ENCODE measurements at regions not wholly inside any gene's neighbourhood (a gene's known extent, or its start where the extent isn't known, plus 50 kb on each side); places are given as distances from the start of the nearest gene placed in this dataset.
A peak's percentile ranks its signal among the peaks of the same experiment; 100 is the strongest.
"Not testable (repeated sequence)": the region's sequence is repeated elsewhere in the genome, so short reads cannot be mapped to it uniquely, and the experiment has no call there.

DNA sequence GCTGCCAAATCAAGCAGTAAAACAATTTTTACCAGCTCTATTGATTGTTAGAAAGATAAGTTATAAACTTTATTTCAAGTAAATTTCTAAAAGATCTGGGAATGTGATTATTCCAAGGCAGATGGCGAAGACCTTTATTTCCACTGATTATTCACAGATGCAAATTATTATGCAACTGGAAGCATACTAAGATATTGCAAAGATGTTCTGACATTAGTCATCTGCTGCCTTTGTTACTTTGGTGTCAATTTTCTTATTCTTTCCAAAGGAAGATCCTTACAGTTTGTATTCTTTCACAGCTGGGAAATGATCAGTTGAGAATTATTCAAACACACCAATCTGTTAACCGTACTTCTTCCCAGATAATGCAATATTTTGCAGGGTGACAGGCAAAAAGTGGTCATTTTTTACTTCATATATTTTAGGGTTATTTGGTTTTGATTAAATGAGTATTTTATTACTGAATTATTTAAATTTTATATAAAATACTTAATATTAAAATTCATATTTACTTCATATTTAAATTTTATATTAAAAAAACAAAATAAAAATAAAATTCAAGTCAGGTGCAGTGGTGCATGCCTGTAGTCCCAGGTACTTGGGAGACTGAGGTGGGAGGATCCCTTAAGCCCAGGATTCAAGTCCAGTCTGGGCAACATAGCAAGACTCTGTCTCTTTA lies 171.3 kb downstream of the FZD1 start:
- in situ Hi-C loops (cut with MboI; ENCODE audit: low pct_unique_long_range_greater_than_20kb, low sequenced_read_pairs) = no loop called here
- no peak for DNase-seq

DNA sequence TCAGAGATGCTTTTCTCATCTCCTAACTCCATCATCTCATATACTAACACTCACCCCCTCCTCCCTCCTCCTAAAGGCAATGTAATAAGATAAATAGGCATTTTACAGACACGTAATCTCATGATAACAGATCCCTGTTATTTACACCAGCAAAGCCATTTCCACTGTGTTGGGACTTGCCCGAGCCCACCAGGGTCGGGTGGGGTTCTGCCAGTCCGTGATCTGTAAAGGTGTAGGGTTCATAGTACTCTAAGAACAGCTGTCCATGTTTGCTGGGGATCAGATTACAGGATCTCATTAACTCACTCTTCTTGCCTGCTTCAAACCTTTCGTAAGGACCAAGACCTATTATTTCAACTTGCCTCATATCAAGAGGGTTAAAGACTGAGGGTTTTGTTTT lies 172.4 kb downstream of the FZD1 start:
- no peak for DNase-seq
- in situ Hi-C loops (cut with MboI; ENCODE audit: low pct_unique_long_range_greater_than_20kb, low sequenced_read_pairs) = no loop called here

DNA sequence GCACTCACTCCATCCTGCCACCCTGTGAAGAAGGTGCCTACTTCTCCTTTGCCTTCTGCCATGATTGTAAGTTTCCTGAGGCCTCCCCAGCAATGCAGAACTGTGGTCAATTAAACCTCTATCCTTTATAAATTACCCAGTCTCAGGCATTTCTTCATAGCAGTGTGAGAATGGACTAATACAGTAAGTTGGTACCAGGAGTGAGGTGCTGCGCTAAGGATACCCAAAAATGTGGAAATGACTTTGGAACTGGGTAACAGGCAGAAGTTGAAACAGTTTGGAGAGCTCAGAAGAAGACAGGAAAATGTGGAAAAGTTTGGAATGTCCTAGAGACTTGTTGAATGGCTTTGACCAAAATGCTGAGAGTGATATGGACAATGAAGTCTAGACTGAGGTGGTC lies 176.0 kb downstream of the FZD1 start:
- DNase-seq; in situ Hi-C loops (cut with MboI; ENCODE audit: low pct_unique_long_range_greater_than_20kb, low sequenced_read_pairs): not testable (repeated sequence)

DNA sequence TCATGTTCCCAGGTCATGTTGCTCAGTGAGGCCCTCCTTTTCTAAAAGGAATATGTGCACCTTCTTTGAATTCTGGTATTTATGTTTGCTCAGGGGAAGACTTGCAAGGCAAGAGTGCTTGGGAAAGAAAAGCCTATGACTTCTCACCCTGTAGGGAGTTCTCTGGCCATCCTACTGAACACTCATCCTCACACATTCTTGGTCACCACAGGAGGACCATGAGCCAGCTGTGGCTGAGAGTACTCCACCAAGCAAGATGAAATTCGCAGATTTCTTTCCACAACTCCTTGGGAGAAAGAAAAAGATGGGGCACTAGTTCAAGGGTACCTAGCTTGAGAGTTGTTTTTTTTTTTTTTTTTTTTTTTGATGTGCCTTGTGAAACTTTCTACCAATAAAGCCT lies 179.6 kb downstream of the FZD1 start:
- no peak for DNase-seq
- in situ Hi-C loops (cut with MboI; ENCODE audit: low pct_unique_long_range_greater_than_20kb, low sequenced_read_pairs) = no loop called here

DNA sequence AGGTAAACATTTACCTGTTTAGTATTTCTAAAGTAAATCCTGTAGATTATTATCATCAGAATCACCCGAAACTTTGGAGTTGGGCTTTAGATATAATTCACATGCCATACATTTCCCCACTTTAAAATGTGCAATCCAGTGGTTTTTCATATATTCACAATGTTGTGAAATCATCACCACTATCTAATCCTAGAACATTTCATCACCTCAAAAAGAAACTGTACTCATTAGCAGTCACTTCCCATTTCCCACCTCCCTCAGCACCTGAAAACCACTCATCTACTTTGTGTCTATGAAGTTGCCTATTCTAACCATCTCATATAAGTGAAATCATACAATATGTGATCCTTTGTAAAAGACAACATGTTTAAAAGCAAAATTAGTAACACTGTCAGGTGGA lies 182.6 kb downstream of the FZD1 start:
- DNase-seq = no peak
- in situ Hi-C loops (cut with MboI; ENCODE audit: low pct_unique_long_range_greater_than_20kb, low sequenced_read_pairs) = no loop called here

DNA sequence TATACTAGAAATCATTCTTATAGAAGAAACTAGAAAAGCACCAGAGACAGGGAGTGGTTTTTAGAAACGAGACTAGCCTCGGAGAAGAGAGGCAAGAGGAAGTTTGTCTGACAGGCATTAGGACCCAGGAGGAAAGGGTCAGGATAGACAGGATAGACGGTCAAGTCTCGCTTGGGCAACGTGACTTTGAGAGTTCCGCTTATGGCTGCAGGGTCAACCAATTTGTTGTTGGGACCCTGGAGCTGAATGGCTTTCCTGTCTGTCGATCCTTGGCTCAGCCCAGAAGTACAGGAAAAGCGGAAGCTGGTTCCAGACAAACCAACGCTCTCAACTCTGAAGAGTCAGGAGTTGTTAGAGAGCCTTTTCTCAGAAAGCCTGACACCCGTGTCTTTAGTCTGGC lies 191.2 kb downstream of the FZD1 start:
- in situ Hi-C loops (cut with MboI; ENCODE audit: low pct_unique_long_range_greater_than_20kb, low sequenced_read_pairs) = no loop called here
- no peak for DNase-seq

DNA sequence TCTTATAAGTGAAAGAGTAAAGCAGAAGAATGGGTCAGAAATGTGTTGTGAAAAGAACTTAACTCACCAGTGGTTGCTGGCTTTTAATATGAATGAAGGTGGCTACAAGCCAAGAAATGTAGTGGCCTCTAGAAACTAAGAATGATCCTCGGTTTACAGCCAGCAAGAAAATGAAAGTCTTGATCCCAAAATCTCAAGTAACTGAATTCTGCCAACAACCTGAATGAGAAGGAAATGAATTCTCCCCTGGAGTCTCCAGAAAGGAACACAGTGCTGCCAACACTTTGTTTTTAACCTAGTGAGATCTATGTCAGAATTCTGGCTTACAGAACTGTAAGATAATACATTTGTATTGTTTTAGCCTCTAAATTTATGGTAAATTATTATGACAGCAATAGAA lies 193.0 kb downstream of the FZD1 start:
- DNase-seq = no peak
- in situ Hi-C loops (cut with MboI; ENCODE audit: low pct_unique_long_range_greater_than_20kb, low sequenced_read_pairs) = no loop called here

DNA sequence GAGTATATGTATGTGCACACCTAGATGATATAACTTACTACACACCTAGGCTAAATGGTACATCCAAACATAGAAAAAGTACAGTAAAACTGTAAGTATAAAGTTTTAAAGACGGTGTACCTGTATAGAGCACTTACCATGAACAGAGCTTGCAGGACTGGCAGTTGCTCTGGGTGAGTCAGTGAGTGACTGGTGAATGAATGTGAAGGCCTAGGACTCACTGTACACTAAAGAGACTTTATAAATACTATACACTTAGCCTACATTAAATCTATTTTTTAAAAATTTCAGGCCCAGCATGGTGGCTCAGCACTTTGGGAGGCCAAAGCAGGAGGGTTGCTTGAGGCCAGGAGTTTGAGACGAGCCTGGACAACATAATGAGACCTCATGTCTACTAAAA lies 195.3 kb downstream of the FZD1 start:
- in situ Hi-C loops (cut with MboI; ENCODE audit: low pct_unique_long_range_greater_than_20kb, low sequenced_read_pairs) = no loop called here
- no peak for DNase-seq

DNA sequence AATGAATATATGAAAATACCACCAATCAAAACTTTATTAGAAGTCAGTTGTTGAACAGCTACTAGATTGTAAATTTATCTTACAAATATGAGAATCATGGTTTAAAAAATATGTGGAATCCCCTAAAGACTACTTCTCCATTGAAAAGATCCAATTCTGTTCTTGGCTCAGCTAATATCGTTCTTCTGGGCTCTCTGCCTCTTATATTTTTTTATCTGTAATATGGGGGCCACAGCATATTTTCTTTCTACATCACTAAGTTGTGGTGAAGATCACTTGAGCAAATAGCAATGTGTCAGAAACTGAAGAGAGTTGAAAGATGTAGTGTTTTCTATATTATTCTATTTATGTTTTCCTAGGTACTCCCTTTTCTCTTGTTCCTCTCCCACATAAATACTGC lies 198.1 kb downstream of the FZD1 start:
- DNase-seq = no peak
- in situ Hi-C loops (cut with MboI; ENCODE audit: low pct_unique_long_range_greater_than_20kb, low sequenced_read_pairs) = no loop called here

DNA sequence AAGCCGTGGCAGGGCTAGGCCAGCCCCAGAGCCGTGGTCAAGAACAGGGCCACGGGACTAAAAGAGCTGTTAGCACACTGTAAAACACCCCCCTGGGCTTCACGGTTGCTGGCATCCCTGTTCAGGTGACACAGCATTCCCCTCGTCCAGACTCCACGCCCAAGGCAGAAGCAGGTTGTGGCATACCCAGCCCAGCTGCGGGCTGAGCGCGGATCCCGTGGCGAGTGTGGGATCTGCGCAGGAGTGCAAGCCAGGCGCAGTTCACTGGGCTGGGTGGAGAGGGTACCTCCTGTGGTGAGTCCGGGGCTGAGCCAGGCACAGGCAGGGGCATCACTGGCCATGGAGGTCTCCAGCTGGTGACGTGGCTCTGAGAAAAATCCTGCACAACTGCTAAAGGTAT lies 199.1 kb downstream of the FZD1 start:
- DNase-seq = no peak
- in situ Hi-C loops (cut with MboI; ENCODE audit: low pct_unique_long_range_greater_than_20kb, low sequenced_read_pairs) = no loop called here

DNA sequence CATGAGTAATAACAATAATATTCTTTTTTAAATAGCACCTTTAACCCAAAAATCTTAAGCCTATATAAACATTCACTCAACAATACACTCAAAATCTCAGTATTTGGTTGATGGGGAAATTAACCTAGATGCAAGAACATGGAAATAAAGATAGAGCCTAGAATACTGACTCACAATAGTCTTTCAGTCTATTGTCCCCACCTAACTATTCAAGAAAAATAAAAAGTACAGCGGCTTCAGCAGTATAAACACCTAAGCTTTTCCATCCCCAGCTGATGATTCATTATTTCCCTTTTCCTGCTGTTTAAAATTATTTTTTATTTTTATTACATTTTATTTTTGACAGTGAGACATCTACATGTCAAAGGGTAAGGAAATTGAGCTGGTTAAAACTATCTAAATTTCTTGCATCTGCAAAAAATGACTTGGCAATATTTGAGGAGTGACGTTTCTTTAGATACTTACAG lies 201.4 kb downstream of the FZD1 start:
- in situ Hi-C loops (cut with MboI; ENCODE audit: low pct_unique_long_range_greater_than_20kb, low sequenced_read_pairs) = no loop called here
- DNase-seq = no peak

DNA sequence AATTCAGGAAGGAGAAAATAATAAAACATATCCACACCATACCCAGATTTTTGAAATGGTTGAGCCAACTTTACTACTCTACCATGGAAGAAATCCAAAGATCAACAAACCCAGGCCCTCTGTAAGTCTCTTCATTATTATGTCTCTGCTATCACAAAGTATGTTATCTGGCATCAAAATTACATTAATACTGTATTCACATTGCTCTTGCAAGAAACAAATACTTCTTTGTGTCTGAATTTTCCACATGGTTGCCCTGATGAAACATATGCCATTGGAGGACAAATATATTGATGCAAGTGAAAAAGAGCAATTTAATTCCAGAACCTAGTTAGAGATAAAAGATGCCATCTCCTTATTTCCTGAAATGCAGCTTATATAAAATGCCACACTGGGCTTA lies 204.0 kb downstream of the FZD1 start:
- DNase-seq = no peak
- in situ Hi-C loops (cut with MboI; ENCODE audit: low pct_unique_long_range_greater_than_20kb, low sequenced_read_pairs) = no loop called here

DNA sequence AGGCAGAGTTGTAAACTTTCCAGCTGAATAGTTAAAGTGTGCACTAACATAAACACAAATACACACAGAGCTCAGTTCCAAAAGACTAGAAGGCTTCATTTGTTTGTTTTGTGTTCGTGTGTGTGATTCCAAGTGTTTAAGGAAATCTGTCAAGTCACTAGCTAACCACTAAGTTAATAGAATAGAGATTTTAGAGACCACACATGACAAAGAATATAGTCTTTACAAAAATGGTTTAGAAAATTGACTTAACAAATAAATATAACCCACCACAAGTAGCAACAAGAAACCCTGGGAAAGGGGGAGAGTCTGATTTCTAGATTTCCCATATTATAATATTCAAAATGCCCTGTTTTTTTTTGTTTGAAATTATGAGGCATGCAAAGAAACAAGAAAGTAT lies 209.4 kb downstream of the FZD1 start:
- DNase-seq = no peak
- in situ Hi-C loops (cut with MboI; ENCODE audit: low pct_unique_long_range_greater_than_20kb, low sequenced_read_pairs) = no loop called here

DNA sequence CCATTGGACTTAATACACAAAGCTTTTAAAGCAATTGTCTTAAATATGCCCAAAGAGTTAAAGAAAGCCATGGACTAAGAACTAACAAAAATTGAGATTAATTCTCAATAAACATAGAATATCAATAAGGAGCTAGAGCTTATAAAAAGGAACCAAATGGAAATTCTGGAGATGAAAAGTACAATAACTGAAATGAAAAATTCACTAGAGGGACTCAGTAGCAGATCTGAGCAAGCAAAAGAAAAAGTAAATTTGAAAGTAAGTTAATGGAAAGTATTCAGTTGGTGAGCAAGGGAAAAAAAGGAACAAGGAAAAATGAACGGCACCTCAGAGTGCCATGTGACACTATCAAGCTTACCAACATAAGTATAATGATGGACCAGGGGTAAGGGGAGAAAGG lies 209.8 kb downstream of the FZD1 start:
- DNase-seq = no peak
- in situ Hi-C loops (cut with MboI; ENCODE audit: low pct_unique_long_range_greater_than_20kb, low sequenced_read_pairs) = no loop called here

DNA sequence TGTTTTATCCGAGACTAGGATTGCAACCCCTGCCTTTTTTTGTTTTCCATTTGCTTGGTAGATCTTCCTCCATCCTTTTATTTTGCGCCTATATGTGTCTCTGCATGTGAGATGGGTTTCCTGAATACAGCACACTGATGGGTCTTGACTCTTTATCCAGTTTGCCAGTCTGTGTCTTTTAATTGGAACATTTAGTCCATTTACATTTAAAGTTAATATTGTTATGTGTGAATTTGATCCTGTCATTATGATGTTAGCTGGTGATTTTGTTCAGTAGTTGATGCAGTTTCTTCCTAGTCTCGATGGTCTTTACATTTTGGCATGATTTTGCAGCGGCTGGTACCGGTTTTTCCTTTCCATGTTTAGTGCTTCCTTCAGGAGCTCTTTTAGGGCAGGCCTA lies 216.2 kb downstream of the FZD1 start:
- DNase-seq; in situ Hi-C loops (cut with MboI; ENCODE audit: low pct_unique_long_range_greater_than_20kb, low sequenced_read_pairs): not testable (repeated sequence)

DNA sequence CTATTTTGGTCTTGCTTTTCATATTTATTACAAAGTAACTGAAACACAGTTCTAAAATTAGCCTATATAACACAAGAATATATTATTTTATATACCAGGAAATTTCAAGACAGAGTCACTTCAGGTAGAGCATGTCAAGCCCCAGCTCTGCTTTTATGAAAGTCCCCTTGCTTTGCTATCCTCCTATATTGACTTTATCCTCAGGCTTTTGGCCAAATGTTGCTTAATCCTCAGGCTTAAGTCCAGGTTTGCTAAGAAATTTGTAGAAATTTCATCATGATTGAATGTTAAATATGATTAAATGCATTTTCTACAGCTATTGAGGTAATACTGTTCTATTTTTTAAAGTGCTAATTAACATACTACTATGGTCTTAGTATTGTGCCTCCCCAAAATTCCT lies 227.6 kb downstream of the FZD1 start:
- DNase-seq = no peak
- in situ Hi-C loops (cut with MboI; ENCODE audit: low pct_unique_long_range_greater_than_20kb, low sequenced_read_pairs) = no loop called here

DNA sequence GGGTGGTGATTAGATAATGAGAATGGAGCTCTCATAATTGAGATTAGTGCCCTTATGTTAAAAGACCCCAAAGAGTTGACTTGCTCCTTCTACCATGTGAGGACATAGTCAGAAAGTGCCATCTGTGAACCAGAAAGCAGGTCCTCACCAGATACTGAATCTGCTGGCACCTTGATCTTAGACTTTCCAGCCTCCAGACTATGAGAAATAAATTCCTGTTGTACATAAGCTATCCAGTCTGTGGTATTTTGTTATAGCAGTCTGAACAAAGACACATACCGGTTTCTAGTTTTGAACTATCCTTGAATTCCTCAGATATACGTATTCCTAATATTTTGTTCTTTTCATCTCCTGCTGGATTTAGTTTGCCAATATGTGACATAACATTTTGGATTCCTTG lies 228.1 kb downstream of the FZD1 start:
- no peak for DNase-seq
- in situ Hi-C loops (cut with MboI; ENCODE audit: low pct_unique_long_range_greater_than_20kb, low sequenced_read_pairs) = no loop called here

DNA sequence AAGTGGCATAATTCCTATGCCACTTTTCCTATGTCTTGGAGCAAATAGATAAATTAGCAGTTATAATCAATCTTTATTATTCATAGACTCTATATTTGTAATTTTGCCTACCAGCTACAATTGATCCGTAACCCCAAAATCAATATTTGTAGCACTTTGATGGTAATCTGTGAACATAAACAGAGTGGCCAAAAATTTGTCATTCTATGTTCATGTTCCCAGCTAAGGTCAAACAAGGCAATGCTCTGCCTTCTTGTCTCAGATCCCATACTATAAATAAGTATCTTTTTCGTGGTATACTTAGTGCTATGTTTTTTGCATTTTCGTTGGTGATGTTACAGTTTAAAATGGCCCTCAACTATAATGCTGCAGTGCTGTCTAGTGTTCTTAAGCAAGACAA lies 228.5 kb downstream of the FZD1 start:
- in situ Hi-C loops (cut with MboI; ENCODE audit: low pct_unique_long_range_greater_than_20kb, low sequenced_read_pairs) = no loop called here
- DNase-seq = no peak

DNA sequence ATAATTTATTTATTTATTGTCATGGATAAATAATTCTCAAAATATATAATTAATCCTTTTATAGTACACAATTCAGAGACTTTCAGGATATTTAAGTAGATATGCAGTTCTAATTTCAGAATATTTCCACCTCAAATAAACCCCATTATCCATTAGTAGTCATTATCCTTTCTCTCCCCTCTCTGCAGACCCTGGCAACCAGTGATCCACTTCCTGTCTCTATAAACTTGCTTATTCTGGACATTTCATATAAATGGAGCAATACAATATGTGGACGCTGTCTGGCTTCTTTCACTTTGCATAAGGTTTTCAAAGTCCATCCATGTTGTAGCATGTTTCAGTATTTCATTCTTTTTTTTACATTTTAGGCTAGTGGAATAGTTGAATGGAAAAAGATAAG lies 230.2 kb downstream of the FZD1 start:
- DNase-seq = no peak
- in situ Hi-C loops (cut with MboI; ENCODE audit: low pct_unique_long_range_greater_than_20kb, low sequenced_read_pairs) = no loop called here

DNA sequence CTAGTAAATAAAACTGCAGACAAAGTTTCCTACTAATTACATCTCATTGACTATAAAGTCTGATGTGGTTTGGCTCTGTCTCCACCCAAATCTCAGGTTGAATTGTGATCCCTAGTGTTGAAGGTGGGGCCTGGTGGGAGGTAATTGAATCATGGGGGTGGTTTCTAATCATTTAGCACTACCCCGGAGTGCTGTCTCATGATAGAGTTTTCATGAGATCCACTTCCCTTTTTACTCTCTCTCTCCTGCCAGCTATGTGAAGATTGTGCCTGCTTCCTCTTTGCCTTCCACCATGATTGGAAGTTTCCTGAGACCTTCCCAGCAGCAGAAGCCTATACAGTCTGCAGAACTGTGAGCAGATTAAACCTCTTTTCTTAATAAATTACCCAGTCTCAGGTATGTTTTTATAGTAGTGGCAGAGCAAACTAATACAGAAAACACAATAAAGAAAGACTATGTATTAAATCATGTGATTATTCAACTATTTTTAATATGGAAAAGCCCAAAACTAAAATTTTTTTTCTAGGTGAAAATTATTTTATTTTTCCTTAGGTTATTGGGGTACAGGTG lies 232.1 kb downstream of the FZD1 start:
- DNase-seq = peak; percentile 42

DNA sequence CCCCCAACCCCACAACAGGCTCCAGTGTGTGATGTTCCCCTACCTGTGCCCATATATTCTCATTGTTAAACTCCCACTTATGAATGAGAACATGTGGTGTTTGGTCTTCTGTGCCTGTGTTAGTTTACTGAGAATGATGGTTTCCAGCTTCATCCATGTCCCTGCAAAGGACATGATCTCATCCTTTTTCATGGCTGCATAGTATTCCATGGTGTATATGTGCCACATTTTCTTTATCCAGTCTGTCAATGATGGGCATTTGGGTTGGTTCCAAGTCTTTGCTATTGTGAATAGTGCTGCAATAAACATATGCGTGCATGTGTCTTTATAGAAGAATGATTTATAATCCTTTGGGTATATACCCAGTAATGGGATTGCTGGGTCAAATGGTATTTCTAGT lies 233.0 kb downstream of the FZD1 start:
- in situ Hi-C loops (cut with MboI; ENCODE audit: low pct_unique_long_range_greater_than_20kb, low sequenced_read_pairs); DNase-seq: not testable (repeated sequence)

More for the DNA sequence above, 232.1 kb downstream of the FZD1 start:
- in situ Hi-C loops (cut with MboI; ENCODE audit: low pct_unique_long_range_greater_than_20kb, low sequenced_read_pairs) = no loop called here

All from KBM-7 (cell line).